ENCODE measurements at regions not wholly inside any gene's neighbourhood (a gene's known extent, or its start where the extent isn't known, plus 50 kb on each side); places are given as distances from the start of the nearest gene placed in this dataset.
A peak's percentile ranks its signal among the peaks of the same experiment; 100 is the strongest.

- no peak for DNase-seq (ENCODE audit: low spot score)
These were observed 219.4 kb upstream of the GBE1 start for GRCh38 chr3:81980596-81981494.

DNA sequence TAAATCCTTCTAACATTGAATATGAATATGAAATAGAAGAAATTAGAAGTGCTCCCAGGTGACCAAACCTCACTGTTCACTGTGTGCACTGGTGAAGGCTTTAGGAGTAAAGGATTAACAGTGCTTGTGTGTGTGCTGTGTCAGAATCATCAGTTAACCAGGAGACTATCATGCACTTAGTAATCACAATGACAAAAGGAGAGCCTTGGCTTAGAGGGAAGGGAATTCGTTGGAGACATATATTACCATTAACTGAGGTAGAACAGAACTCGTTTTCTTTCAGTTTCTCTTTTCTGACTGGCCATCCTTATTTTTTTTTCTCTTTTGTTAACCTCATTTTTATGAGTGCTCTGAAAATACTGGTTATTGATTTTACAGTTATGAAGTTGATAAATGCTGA, 213.3 kb upstream of the GBE1 start:
- DNase-seq (ENCODE audit: low spot score) = no peak

- no peak for DNase-seq (ENCODE audit: low spot score)
These were observed 207.2 kb upstream of the GBE1 start for GRCh38 chr3:81968658-81969057.

DNA sequence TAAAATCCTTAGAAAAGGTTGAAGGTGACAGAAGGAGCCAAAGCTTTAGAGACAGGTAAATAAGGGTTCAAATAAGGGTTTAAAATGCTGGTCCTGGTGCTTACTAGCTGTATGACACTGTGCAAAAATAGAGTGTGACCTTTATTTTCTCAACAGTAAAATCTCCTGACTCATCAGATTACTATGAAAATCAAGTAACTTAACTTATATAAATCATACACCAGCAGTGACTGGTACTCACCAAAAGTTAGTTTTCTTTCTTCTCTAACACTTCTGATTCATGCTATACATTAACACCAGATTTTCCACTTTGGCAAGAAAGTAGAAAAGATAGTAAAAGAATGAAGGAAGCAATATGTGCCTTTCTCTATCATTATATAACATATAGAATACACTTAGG, 205.9 kb upstream of the GBE1 start:
- no peak for DNase-seq (ENCODE audit: low spot score)

GRCh38 chr3:81965696-81966095, 204.3 kb upstream of the GBE1 start:
- no peak for DNase-seq (ENCODE audit: low spot score)

DNA sequence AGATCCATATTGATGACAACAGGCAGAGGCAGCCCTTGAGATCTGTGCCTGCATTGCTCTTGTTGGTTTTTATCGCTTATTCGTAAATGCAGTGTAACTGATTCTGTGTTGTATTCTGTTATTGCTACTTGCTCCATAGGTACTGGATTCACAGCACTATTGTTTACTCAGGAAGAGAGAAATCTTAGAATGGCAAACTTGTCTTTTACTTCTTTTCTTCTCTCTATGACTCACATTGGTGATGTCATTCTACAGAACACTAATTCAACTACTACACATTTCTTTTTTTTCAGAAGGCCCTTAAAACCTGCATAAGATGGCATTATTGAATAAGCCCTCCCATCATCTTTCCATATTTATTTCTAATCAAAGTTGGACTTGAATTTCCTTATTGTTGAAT, 201.0 kb upstream of the GBE1 start:
- no peak for DNase-seq (ENCODE audit: low spot score)

DNA sequence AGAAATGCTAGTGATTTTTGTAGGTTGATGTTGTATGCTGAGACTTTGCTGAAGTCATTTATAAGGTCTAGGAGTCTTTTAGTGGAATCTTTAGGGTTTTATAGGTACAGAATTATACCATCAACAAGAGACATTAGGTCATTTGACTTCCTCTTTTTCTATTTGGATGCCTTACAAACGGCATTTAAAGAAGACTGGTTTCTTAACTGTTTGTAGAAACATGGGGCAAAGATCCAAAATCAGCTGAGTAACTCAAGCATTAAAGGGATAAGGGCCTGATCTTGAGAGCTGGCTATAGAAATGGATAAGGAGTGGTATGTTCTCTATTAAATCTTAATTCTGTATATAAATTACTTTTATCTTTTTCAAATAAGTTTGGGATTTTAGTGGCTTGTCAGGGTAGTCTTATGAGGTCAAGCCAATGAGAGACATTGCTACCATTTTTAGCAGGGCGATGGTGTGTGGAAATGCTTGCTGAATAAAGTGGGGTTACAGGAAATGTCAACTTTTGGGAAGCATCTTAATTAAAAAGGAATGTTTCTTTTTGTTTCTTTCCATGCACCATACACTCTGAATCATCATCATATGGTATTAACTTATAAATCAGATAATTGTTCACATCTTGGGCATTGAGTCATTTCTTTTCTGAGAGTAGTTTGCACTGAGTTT, 197.7 kb upstream of the GBE1 start:
- DNase-seq (ENCODE audit: low spot score) = peak; percentile 96

DNA sequence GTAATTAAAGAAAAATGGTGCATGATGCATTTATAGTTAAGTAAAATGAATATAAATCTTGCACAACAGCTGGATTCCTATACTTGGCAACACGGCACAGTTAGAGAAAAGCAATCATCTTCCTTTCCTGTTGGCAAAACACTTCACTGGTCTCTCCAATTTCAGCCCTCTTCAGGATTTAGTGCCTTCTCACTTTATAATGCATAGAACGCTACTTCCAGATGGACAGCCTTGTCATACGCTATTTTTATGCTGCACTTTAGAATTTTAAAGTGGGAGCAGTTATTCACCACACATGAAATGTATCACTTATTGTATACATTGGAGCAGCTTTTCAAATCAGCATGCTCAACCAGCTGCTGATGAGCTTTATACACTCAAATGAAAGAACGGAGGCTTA, 194.4 kb upstream of the GBE1 start:
- DNase-seq (ENCODE audit: low spot score) = no peak

DNA sequence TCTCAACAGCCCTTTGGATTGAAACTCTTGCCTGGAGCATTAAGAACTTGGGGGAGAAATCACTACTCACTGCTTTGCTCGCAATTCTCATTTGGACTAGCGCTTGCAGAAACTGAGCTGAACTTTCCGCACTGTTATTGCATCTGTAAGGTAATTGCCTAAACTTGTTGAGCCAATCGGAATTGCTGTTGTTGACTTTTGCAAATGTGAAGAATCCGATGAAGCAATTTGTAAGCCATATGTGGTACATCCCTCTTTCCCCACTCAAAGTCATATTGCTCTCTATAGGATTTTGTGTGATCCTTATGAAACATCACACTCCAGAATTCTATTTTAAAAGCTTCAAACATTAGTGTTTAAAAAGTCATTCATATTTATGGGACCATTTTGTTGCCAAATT, 191.7 kb upstream of the GBE1 start:
- peak; percentile 55 for DNase-seq (ENCODE audit: low spot score)

DNA sequence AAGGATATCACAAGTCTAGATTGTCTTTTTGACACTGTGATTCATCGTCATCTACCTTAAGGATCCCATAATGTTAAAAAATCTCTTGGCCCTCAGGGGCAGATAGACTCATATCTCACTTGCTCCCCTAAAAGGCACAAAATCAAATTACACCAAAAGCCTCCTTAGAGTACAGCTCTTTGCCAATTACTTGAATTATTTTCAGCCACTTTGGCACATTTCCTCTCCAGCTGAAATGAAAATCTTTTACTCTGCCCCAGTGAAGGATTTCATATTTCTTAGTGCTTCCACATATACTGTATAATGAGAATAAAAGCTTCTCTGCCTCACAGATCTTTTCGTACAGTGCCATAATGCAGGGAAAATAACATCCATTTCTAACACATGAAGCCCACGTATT, 190.7 kb upstream of the GBE1 start:
- DNase-seq (ENCODE audit: low spot score) = no peak

DNA sequence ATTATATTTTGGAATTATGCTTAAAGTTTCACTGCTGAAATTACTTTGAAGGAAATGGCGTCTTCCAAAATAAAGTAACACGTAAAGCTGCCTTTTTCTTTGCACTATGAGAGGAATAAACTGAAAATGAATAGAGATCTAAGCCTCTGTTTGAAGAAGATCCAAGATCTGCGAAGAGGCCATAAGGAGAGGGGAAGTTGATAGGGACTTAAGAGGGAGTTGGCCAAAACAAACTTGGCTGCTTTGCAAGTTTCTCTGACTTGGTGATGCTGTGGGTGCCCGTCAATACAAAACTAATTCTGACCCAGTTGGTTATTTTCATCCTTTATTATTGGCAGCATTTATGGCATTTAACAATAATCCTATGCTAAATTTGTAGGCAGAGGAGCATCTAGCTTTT, 190.2 kb upstream of the GBE1 start:
- DNase-seq (ENCODE audit: low spot score) = peak; percentile 73

GRCh38 chr3:81951106-81951505, 189.7 kb upstream of the GBE1 start:
- DNase-seq (ENCODE audit: low spot score) = no peak

DNA sequence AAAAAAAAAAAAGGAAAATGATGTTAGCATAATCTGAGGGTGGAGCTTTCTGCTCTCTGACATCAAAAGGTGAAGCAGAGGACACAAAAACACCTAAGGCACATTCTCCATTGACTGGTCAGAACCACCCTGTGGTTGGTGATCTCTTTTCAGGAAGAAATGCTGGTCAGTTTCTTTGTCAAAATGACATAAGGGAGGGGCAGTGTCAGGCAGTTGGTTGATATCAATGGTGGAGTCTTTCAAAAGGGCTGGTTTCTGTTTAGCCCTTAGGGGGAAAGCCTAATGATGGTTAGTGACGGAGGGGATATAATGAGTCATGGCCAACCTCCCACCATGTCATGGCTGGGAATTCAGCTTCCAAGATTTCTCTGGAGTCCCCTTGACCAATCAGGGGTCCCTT, 185.9 kb upstream of the GBE1 start:
- DNase-seq (ENCODE audit: low spot score) = no peak

DNA sequence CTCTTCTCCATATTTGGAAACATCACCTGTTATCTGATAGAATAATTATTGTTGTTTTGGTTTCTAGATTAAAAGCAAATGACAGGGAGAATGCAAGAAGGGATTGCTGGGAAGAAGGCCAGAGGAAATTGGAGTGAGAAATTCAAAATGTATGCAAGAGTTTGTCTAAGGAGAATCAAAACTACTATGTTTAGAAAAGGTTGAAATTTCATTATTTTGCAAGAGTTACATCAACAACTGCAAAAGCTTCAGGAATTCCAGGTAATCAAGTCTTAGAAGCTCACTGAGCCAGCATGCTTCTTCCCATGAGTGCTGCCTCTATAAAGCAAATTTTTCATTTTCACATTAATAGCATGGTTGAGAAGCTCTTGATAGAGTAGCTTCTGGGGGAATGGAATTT, 177.2 kb upstream of the GBE1 start:
- DNase-seq (ENCODE audit: low spot score) = no peak

DNA sequence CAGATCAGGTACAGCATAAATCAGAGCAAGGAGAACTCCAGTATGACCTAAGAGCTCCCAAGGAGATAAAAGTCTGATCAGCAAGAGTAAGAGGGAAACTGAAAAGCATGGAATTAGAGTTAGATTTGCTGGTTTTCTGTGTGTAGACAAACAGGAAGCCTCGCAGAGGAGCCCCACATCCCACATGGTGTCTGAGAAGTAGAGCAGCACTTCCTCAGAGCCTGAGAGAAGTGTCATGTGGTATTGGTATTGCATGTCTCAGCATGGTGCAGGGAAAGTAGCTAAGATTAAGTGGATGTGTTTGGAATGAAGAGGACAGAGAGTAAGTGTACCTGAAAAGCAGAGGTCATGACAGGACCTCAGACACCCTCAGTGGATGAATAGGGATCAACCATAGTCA, 175.4 kb upstream of the GBE1 start:
- peak; percentile 8 for DNase-seq (ENCODE audit: low spot score)

DNA sequence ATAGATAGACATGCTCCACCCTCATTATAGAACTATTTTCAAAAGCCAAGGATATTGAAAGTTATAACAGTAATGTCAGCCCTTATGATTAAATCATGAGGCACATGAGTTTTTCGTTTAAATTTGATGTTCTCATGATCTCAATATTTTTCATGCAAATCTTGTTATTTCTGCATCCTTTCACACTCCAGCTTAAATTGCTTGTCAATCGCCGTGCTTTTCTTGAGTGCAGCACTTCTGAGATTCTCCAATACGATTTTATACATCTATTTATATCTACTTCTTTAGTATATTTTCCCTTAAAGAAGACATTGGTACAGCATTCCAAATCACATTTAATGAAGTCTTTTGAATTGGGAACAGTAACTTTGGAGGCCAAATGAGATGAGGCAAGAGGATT, 171.2 kb upstream of the GBE1 start:
- no peak for DNase-seq (ENCODE audit: low spot score)

- DNase-seq (ENCODE audit: low spot score) = no peak
These were observed 170.1 kb upstream of the GBE1 start for GRCh38 chr3:81931265-81932251.

- no peak for DNase-seq (ENCODE audit: low spot score)
These were observed 168.3 kb upstream of the GBE1 start for GRCh38 chr3:81929697-81930096.

DNA sequence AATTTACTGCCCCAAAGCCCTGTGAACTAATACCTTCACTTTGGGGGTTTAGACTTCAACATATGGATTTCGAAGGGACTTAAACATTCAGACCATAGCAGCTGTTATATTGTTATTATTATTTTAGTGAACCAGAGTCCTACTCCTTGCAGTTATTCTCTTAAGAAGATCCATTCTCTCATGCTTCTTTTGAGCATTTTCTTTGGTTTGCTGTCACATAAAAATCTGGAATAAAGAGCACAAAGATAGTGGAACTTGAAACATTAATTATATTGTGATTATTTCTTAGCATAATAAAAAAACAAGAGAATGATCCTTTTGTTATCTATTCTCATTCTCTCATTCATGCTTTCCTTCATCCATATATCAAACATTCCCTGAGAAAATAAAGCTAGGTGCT, 166.4 kb upstream of the GBE1 start:
- DNase-seq (ENCODE audit: low spot score) = no peak

- DNase-seq (ENCODE audit: low spot score) = no peak
These were observed 163.9 kb upstream of the GBE1 start for GRCh38 chr3:81925385-81925784.

DNA sequence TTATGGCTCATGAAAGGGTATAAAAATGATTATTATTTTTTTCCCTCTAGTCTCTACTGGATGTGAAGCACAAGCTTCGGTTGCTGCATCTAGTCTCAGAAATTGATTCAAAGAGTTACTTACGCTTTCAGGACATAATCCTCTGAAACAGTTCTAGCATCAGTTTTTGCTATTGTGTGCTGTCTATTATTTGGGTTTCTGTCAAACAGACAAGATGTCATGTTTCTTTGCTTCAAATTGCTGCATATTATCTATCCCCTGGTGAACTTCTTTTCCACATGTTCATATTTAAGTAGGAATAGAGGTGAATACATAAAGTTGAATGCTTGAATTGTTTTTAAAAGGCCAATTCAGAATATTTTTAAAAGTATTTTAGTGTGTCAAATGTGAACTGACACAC, 161.6 kb upstream of the GBE1 start:
- DNase-seq (ENCODE audit: low spot score) = no peak

DNA sequence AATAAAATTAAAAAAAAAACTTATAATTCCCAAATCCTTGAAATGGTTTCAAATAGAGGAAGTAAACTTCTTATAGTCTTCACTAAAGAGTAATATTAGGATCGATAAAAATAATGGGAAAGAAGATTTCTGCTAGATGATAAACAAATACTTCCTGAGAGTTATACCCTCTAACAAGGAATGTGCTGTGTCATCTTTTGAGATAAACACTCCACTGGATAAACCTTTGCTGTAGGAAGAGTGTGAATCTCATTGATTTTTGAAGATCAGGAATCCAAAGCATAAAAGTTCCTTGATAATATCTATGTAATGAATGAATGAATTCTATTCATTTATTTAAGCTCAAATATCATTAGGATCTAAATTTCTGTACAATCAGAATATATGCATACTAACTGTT, 161.0 kb upstream of the GBE1 start:
- no peak for DNase-seq (ENCODE audit: low spot score)
